Stimulated activated CD4-positive, alpha-beta T cell treated with anti-CD3 and anti-CD28 coated beads, Interleukin-2, amount 100 ng/mL, for 24 hours (primary cell): ENCODE measurements at regions not wholly inside any gene's neighbourhood (a gene's known extent, or its start where the extent isn't known, plus 50 kb on each side); places are given as distances from the start of the nearest gene placed in this dataset.
"Not testable (repeated sequence)": the region's sequence is repeated elsewhere in the genome, so short reads cannot be mapped to it uniquely, and the experiment has no call there.

Source experiments
- DNase-seq, 2 donors: peaks; one replicate each; pipeline ENCODE4 v3.0.0-alpha.2; 2020

- no peak for DNase-seq
Observed at GRCh38 chr6:164346631-164347030, 932.1 kb downstream of the QKI start.

- no peak for DNase-seq
Observed at GRCh38 chr6:164345806-164346496, 931.4 kb downstream of the QKI start.

- no peak for DNase-seq
Observed at GRCh38 chr6:164345327-164345726, 930.8 kb downstream of the QKI start.

- no peak for DNase-seq
Observed at GRCh38 chr6:164344801-164345291, 930.3 kb downstream of the QKI start.

GRCh38 chr6:164339442-164339841 is 924.9 kb downstream of the QKI start:
- not testable (repeated sequence) for DNase-seq

- no peak for DNase-seq
Observed at GRCh38 chr6:164337925-164338397, 923.4 kb downstream of the QKI start.

- no peak for DNase-seq
Observed at GRCh38 chr6:164337024-164337924, 922.8 kb downstream of the QKI start.

GRCh38 chr6:164336455-164336854 is 921.9 kb downstream of the QKI start:
- no peak for DNase-seq

- DNase-seq, result no peak
Observed at GRCh38 chr6:164331026-164331425, 916.5 kb downstream of the QKI start.

- DNase-seq, result no peak
Observed at GRCh38 chr6:164325168-164325567, 910.6 kb downstream of the QKI start.

- no peak for DNase-seq
Observed at GRCh38 chr6:164322533-164322932, 908.0 kb downstream of the QKI start.

- DNase-seq, result no peak
Observed at GRCh38 chr6:164321297-164321696, 906.8 kb downstream of the QKI start.

GRCh38 chr6:164315376-164315775 is 900.9 kb downstream of the QKI start:
- DNase-seq, result no peak

- no peak for DNase-seq
Observed at GRCh38 chr6:164308339-164308738, 893.8 kb downstream of the QKI start.

GRCh38 chr6:164303102-164303964 is 888.8 kb downstream of the QKI start:
- no peak for DNase-seq

GRCh38 chr6:164296411-164296810 is 881.9 kb downstream of the QKI start:
- no peak for DNase-seq

- no peak for DNase-seq
Observed at GRCh38 chr6:164294047-164294784, 879.7 kb downstream of the QKI start.

- no peak for DNase-seq
Observed at GRCh38 chr6:164291224-164291623, 876.7 kb downstream of the QKI start.

- DNase-seq, result no peak
Observed at GRCh38 chr6:164290101-164290500, 875.6 kb downstream of the QKI start.

- DNase-seq, result no peak
Observed at GRCh38 chr6:164286011-164286410, 871.5 kb downstream of the QKI start.

- DNase-seq, result no peak
Observed at GRCh38 chr6:164283574-164283973, 869.1 kb downstream of the QKI start.

GRCh38 chr6:164276211-164276610 is 861.7 kb downstream of the QKI start:
- DNase-seq, result no peak
